ENCODE measurements at regions not wholly inside any gene's neighbourhood (a gene's known extent, or its start where the extent isn't known, plus 50 kb on each side); places are given as distances from the start of the nearest gene placed in this dataset.

GRCh38 chr10:128993443-128993842, 473.6 kb upstream of the MGMT start:
- CTCF ChIA-PET = no interaction called here
- POLR2A ChIA-PET = no interaction called here

DNA sequence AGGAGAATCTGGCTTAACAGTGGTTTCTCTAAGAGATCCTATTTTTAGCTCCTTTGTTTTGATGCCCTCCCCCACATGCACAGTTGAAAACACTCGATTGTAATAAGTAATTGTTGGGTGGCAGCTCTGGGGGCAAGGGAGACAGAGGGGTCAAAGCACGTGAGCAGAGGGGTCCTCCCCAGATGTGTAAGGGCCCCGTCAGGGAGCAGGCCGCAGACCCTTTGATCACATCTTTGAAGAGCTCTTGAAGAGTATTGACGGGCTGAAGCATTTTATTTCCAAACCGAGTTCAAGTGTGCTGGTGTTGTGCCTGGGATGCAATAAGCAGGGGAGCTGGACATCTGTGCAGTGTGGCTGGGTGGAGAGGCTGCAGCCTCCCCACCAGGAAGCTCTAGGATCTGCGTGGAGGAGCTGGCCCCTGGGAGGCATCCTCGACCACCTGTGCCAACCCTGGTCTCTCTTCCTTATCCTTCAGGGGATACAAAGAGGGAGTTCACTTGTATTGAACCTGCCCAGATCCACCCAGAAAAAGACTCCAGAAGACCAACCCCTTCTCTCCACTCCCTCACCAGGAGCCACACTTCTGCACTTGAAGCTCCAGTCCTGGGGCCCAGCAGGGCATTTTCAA, 473.0 kb upstream of the MGMT start:
- ChIA-PET CTCF (no interaction called here), POLR2A (no interaction called here)

DNA sequence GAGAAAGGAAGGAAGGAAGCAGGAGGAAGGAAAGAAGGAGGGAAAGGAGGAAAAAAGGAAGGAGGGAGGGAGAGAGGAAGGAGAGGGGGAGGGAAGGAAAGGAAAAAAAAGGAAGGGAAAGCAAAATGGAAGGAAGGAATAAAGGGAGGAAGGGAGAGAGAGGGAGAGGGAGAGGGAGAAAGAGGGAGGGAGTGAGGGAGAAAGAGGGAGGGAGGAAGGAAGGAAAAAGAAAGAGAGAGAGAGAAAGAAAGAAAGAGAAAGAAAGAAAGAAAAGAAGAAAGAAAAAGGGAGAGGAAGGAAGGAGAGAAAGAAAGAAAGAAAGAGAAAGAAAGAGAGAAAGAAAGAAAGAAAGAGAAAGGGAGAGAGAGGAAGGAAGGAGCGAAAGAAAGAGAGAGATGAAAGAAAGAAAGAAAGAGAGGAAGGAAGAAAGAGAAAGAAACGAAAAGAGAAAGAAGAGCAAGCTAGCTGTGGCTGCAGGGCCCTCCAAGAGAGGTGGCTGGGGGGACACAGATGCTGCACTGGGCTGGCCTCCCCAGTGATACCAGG, 472.4 kb upstream of the MGMT start:
- CTCF ChIA-PET = no interaction called here
- POLR2A ChIA-PET = no interaction called here

DNA sequence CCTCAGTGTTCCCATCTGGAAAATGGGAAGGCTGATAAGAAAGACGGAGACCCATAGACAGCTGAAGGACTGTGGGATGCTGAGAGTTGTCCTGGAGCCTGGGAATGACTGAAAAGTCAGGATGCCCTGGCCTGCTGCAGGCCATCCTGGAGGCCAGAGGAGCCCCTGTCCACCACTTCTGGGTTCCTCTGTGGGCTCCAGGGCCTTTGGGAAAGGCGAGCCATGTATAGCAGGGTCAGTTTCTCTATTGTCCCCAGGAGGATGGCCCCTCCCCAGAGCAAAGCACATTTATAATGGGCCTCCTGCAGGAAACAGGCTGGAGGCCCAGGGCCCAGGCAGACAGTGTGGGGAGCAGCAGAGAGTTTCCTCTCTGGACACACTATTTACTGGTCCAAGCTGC, 471.4 kb upstream of the MGMT start:
- ChIA-PET CTCF (no interaction called here), POLR2A (no interaction called here)

- POLR2A ChIA-PET = no interaction called here
- CTCF ChIA-PET = no interaction called here
Observed at GRCh38 chr10:128996092-128996491, 470.9 kb upstream of the MGMT start.

DNA sequence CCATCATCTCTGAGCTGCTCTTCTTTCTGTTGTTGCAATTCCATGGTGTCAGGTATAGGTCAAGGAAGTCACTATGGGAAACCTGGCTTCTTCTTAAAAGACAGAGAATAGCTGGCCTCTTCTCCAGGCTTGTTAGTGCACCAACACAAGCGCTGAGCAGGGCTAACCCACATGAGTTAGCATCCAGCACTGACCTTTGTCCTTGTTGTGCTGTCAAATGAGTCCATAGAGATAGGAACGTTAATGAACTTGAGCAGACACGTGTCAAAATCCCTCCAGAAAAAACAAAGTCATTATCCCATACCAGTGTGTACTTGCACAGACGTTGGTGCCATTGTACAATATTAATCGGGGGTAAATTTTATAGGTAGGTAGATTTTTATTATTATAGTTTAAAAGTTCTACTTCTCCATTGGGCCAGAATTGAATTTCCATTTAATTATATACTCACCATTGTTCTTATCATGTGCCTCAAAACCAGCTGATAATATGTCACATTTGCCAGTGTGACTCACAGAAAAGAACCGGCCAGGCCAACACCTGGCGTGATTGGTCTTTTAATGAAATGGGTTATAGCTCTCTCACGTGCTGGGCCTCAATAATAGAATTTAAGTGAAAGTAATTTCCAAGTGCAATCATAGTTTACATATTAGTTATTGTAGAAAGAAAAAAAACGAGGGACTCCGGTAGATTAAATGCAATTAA, 468.8 kb upstream of the MGMT start:
- CTCF ChIA-PET = no interaction called here
- POLR2A ChIA-PET = no interaction called here

DNA sequence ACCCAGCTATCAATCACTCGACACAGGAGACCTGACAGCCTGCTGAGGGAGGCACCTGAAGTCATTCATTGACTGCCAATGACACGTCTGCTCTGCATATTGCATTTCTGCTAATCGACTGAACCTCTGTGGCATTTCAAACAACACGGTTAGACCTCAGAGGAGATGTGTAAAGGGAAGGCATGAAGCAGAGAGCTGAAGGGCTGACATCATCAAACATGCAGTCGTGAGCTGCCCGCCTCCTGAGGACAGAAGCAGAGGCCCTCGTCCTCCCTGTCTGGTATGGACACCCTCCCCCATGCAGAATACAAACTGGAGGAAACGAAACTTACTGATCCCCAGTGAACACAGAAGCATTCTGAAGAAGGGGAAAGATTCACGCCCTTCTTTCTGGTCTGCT, 462.6 kb upstream of the MGMT start:
- CTCF ChIA-PET = no interaction called here
- POLR2A ChIA-PET = no interaction called here

GRCh38 chr10:129005080-129005479, 462.0 kb upstream of the MGMT start:
- ChIA-PET POLR2A (no interaction called here), CTCF (no interaction called here)

- ChIA-PET CTCF (no interaction called here), POLR2A (no interaction called here)
Observed at GRCh38 chr10:129005804-129006203, 461.2 kb upstream of the MGMT start.

- POLR2A ChIA-PET = no interaction called here
- CTCF ChIA-PET = no interaction called here
Observed at GRCh38 chr10:129018511-129018910, 448.5 kb upstream of the MGMT start.

GRCh38 chr10:129020651-129021330, 446.2 kb upstream of the MGMT start:
- ChIA-PET POLR2A (no interaction called here), CTCF (interaction anchor here (1.9 kb wide), 1 partner anchor 11 kb away, joined by 5 read pairs; no protein-coding TSS in a partner anchor)

DNA sequence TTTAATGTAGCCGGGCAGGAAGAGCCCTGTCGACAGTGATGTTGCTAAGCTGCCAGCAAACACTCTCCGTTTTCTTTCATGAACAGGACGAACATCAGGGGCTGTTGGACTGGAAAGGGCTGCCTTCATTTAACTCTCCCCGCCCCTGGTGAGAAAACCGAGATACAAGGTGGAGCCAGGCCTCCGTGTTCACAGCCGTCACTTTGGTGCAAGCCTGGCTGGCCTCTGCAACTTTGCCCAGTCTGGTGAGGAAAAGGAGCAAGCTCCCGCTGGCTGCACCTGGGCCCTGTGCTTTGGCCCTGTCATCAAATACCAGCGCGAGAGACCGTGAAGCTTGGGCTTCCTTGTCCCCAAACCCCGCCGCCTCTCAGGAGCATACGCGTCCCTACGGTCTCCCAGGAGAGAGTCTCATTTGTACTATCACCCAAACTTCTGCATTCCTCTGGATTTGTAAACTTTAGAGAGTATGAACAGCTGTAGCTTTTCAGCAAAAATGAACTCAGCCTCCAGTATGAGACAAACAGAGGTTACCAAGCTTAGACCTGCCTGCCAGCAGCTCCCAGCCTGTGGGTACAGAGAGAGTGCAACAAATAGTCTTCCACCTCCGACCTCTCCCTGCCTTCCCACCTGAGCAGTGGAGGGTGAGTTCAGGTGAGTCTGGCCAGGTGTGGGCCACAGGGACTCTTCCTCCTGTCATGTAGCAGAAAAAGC, 445.3 kb upstream of the MGMT start:
- CTCF ChIA-PET = no interaction called here
- POLR2A ChIA-PET = no interaction called here

DNA sequence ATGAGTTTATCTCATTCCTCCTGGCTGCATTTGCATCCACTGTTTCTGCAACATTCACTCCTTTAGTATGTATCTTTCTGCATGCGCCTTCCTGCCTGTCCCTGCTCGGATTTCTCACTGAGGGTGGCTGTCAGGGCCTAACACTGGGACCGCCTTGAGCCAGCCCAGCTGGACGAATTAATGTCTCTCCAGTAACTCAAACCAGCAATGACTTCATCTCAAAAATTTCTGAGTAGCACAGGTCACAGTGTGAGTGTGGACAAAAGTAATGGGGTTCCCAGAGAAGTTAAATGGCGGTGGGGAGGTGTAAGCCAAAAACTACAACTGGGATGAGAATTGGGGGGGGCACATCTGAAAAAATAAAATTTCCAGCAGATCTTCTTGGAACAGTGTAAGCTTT, 444.0 kb upstream of the MGMT start:
- ChIA-PET CTCF (interaction anchor here (0.7 kb wide), 1 partner anchor 69 kb away, joined by 3 read pairs; no protein-coding TSS in a partner anchor), POLR2A (no interaction called here)

DNA sequence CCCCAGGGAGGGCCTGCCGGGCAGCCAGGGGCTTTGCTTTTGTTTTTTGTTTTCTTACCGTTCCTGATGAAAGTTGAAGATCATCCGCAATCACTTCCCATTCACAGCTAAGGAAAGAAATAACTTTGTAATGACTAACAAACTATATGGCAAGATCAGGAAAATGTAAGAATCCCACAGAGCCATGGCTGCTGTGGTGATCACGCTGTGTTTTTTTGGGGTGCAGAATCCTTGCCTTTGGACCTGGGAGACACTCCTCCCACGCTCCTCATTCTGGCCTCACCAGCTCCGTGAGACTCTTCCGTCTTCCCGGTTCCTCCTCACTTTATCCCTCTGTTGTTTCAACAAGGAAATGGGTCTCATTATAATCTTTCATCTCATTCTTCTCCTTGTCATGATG, 443.0 kb upstream of the MGMT start:
- CTCF ChIA-PET = no interaction called here
- POLR2A ChIA-PET = no interaction called here

DNA sequence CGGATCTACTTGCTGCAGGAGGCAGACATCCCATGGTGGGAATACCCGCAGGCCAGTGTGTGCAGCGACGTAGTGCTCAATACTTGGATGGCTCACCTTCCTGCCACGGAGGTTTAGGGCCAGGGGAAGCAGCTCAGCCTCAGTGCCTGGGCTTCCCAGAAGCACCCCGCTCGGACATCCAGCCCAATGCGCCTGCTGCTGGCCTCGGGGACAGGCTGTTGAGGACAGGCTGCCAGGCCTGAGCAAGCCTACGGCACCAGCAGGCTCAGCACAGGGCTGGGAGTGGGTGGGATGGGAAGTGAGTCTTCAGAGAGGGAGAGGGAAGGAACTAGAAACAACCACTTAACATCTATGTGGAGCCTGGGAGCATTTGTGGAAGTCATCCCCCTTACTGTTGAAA, 441.3 kb upstream of the MGMT start:
- ChIA-PET CTCF (interaction anchor here (0.6 kb wide), 1 partner anchor 17 kb away, joined by 3 read pairs; no protein-coding TSS in a partner anchor), POLR2A (no interaction called here)

- CTCF ChIA-PET = no interaction called here
- POLR2A ChIA-PET = no interaction called here
Observed at GRCh38 chr10:129027906-129028305, 439.1 kb upstream of the MGMT start.

DNA sequence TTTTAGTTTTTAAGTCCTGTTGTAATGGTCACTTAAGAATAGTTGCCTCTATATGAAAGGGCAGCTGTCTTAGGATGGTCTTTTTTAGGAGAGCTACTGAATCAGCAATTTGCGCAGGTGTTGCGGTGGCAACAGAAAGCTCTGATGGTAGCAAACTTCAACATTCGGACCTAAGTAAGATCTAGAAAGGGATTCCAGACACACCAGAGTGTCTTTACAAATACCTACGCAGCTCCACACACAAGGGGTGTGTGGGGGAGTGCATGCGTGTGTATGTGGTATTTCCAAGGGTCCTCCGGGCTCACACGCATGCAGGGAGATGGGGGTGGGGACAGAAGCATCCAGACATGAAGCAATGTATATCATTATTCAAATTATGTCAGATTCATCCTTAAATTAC, 438.6 kb upstream of the MGMT start:
- CTCF ChIA-PET = no interaction called here
- POLR2A ChIA-PET = no interaction called here

DNA sequence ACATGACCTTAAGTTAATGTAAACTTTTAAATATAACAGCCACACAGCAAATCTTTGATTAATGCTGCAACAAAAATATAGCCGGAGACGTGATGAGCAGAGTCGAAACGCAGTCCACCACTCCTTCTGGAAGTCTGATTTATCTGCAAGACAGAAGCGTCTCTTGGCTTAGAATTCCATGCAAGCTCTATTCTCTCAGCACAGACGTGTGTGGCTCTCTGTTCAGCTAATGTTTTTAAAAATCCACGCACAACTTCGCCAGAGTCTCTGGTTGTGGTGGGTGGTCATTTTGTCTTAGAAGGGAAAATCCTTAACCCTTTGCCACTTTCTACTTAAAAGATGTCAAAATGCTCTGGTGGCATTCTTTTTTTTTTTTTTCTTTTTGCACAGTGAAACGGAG, 438.0 kb upstream of the MGMT start:
- POLR2A ChIA-PET = no interaction called here
- CTCF ChIA-PET = no interaction called here

- CTCF ChIA-PET = no interaction called here
- POLR2A ChIA-PET = no interaction called here
Observed at GRCh38 chr10:129029851-129030602, 437.0 kb upstream of the MGMT start.

DNA sequence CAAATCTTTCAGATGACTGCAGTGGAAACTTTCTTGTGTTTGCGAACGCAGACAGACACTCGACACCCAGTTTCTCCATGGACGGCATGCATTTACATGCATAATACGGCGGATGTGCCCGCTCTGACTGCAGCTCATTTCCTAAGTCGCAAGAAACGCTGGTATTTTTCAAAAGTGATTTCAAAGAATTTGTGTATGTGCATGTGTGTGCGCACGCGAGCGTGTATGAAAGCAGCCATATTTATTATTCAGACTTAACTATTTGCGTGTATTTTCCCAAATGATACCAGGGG, 436.5 kb upstream of the MGMT start:
- CTCF ChIA-PET = interaction anchor here (1.7 kb wide), 1 partner anchor 10 kb away, joined by 5 read pairs; no protein-coding TSS in a partner anchor

More for the DNA sequence above, 436.5 kb upstream of the MGMT start:
- POLR2A ChIA-PET = no interaction called here

All from activated CD8-positive, alpha-beta memory T cell treated with anti-CD3 and anti-CD28 coated beads for 36 hours (primary cell).